IPS-11a (cell line): ENCODE measurements at regions not wholly inside any gene's neighbourhood (a gene's known extent, or its start where the extent isn't known, plus 50 kb on each side); places are given as distances from the start of the nearest gene placed in this dataset.
"Not testable (repeated sequence)": the region's sequence is repeated elsewhere in the genome, so short reads cannot be mapped to it uniquely, and the experiment has no call there.

Experiments
- H3K4me3 ChIP-seq: one replicate; pipeline ENCODE4 v1.5.1; 2013; ENCODE audit warnings: low read depth, low read length, control low read depth

- no peak overlapping the region for H3K4me3 ChIP-seq
Observed at GRCh38 chr5:62139741-62140140, 166.3 kb upstream of the KIF2A start.

- H3K4me3 ChIP-seq, result no peak overlapping the region
Observed at GRCh38 chr5:62142351-62142750, 163.7 kb upstream of the KIF2A start.

GRCh38 chr5:62143268-62144229, 162.5 kb upstream of the KIF2A start:
- H3K4me3 ChIP-seq, result no peak overlapping the region

GRCh38 chr5:62144401-62145022, 161.5 kb upstream of the KIF2A start:
- no peak overlapping the region for H3K4me3 ChIP-seq

GRCh38 chr5:62149879-62150278, 156.1 kb upstream of the KIF2A start:
- no peak overlapping the region for H3K4me3 ChIP-seq

- H3K4me3 ChIP-seq, result no peak overlapping the region
Observed at GRCh38 chr5:62152394-62153087, 153.5 kb upstream of the KIF2A start.

- no peak overlapping the region for H3K4me3 ChIP-seq
Observed at GRCh38 chr5:62154758-62155157, 151.2 kb upstream of the KIF2A start.

- no peak overlapping the region for H3K4me3 ChIP-seq
Observed at GRCh38 chr5:62155988-62156387, 150.0 kb upstream of the KIF2A start.

GRCh38 chr5:62167561-62168057, 138.4 kb upstream of the KIF2A start:
- no peak overlapping the region for H3K4me3 ChIP-seq

GRCh38 chr5:62168506-62169281, 137.3 kb upstream of the KIF2A start:
- H3K4me3 ChIP-seq, result no peak overlapping the region

- H3K4me3 ChIP-seq, result no peak overlapping the region
Observed at GRCh38 chr5:62178258-62178657, 127.7 kb upstream of the KIF2A start.

- no peak overlapping the region for H3K4me3 ChIP-seq
Observed at GRCh38 chr5:62182802-62183201, 123.2 kb upstream of the KIF2A start.

- no peak overlapping the region for H3K4me3 ChIP-seq
Observed at GRCh38 chr5:62183727-62184126, 122.3 kb upstream of the KIF2A start.

GRCh38 chr5:62184444-62184843, 121.6 kb upstream of the KIF2A start:
- H3K4me3 ChIP-seq, result no peak overlapping the region

GRCh38 chr5:62190173-62190572, 115.8 kb upstream of the KIF2A start:
- no peak overlapping the region for H3K4me3 ChIP-seq

GRCh38 chr5:62190931-62191330, 115.1 kb upstream of the KIF2A start:
- no peak overlapping the region for H3K4me3 ChIP-seq

GRCh38 chr5:62192958-62193357, 113.0 kb upstream of the KIF2A start:
- H3K4me3 ChIP-seq, result no peak overlapping the region

GRCh38 chr5:62196532-62196931, 109.5 kb upstream of the KIF2A start:
- H3K4me3 ChIP-seq, result not testable (repeated sequence)

- no peak overlapping the region for H3K4me3 ChIP-seq
Observed at GRCh38 chr5:62197697-62198096, 108.3 kb upstream of the KIF2A start.

- no peak overlapping the region for H3K4me3 ChIP-seq
Observed at GRCh38 chr5:62198421-62198820, 107.6 kb upstream of the KIF2A start.
